ENCODE measurements at regions not wholly inside any gene's neighbourhood (a gene's known extent, or its start where the extent isn't known, plus 50 kb on each side); places are given as distances from the start of the nearest gene placed in this dataset.

DNA sequence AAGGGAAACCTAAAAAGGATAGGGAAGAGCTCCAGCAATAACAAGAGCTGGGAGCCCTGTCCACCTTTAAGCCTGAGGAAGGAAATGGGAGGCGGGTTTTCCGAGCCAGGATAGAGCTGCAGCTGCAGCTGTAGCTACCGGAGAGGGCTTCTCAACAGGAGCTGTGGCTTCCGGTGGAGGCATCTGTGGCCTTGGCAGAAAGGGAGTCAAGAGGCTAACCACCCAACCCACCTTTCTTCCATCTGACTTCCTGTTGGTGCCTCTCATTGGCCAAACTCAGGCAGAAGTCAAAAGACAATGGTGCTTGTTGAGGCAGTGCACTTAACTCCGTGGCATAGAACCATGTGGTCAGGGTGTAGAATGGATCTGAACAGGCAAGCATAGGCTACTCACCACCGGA, 313.1 kb upstream of the DAB1 start:
- TF ChIP-seq CTCF (IDR thresholded peaks at IDR 0.05; ENCODE audit: low read depth, low read length), result no peak
- no peak for TF ChIP-seq EZH2phosphoT487 (IDR thresholded peaks at IDR 0.05; ENCODE audit: low read depth)
